Superior temporal gyrus (tissue), 1 donor: ENCODE measurements at regions not wholly inside any gene's neighbourhood (a gene's known extent, or its start where the extent isn't known, plus 50 kb on each side); places are given as distances from the start of the nearest gene placed in this dataset.

Experiments
- DNase-seq: peaks from one replicate; pipeline ENCODE4 v3.0.0-alpha.2; 2016; ENCODE audit errors: extremely low spot score

GRCh38 chr10:76735866-76736265, 901.7 kb downstream of the KCNMA1 start:
- DNase-seq = no peak

GRCh38 chr10:76733441-76733936, 904.1 kb downstream of the KCNMA1 start:
- no peak for DNase-seq

- DNase-seq = no peak
These were observed 905.3 kb downstream of the KCNMA1 start for GRCh38 chr10:76732306-76732705.

GRCh38 chr10:76729841-76730487, 907.6 kb downstream of the KCNMA1 start:
- DNase-seq = no peak

- DNase-seq = no peak
These were observed 908.3 kb downstream of the KCNMA1 start for GRCh38 chr10:76729346-76729745.

- no peak for DNase-seq
These were observed 910.6 kb downstream of the KCNMA1 start for GRCh38 chr10:76727038-76727437.

GRCh38 chr10:76723844-76724243, 913.8 kb downstream of the KCNMA1 start:
- no peak for DNase-seq

- no peak for DNase-seq
These were observed 915.6 kb downstream of the KCNMA1 start for GRCh38 chr10:76721891-76722505.

- no peak for DNase-seq
These were observed 918.6 kb downstream of the KCNMA1 start for GRCh38 chr10:76719006-76719405.

- DNase-seq = no peak
These were observed 920.5 kb downstream of the KCNMA1 start for GRCh38 chr10:76717141-76717540.

- no peak for DNase-seq
These were observed 926.2 kb downstream of the KCNMA1 start for GRCh38 chr10:76711222-76711997.

- DNase-seq = no peak
These were observed 937.4 kb downstream of the KCNMA1 start for GRCh38 chr10:76700241-76700640.

- DNase-seq = no peak
These were observed 939.7 kb downstream of the KCNMA1 start for GRCh38 chr10:76697923-76698322.

- DNase-seq = no peak
These were observed 942.5 kb downstream of the KCNMA1 start for GRCh38 chr10:76695069-76695468.

GRCh38 chr10:76686201-76686600, 951.4 kb downstream of the KCNMA1 start:
- DNase-seq = no peak

GRCh38 chr10:76684968-76685367, 952.6 kb downstream of the KCNMA1 start:
- DNase-seq = no peak

GRCh38 chr10:76681153-76681552, 956.5 kb downstream of the KCNMA1 start:
- no peak for DNase-seq

GRCh38 chr10:76679030-76679429, 958.6 kb downstream of the KCNMA1 start:
- DNase-seq = no peak

GRCh38 chr10:76675951-76676587, 961.5 kb downstream of the KCNMA1 start:
- DNase-seq = peak; percentile 57

GRCh38 chr10:76675561-76675950, 962.1 kb downstream of the KCNMA1 start:
- DNase-seq = no peak

- DNase-seq = no peak
These were observed 969.9 kb downstream of the KCNMA1 start for GRCh38 chr10:76667408-76668370.
